ENCODE measurements at regions not wholly inside any gene's neighbourhood (a gene's known extent, or its start where the extent isn't known, plus 50 kb on each side); places are given as distances from the start of the nearest gene placed in this dataset.

DNA sequence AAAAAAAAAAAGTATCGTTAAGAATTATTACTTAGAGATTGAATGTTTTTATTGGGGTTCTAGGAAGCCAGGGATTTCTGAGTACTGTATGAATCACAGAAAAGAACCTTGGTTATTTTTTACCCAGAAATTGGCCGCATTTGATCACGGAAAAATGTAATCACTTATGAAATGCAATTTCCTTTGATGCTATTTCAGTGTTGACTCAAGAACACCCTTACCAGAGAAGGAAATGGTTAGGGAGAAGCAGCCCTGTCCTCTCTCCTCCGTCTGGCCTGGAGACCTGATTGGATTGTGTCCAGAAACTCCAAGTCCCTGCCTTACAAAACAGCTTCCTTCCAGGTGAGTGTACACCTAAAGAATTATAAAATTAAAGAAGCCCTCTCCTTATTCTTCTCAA lies 116.7 kb downstream of the MED10 start:
- DNase-seq (ENCODE audit: extremely low read depth, low read depth) = no peak
- TF ChIP-seq, protein P1, sequence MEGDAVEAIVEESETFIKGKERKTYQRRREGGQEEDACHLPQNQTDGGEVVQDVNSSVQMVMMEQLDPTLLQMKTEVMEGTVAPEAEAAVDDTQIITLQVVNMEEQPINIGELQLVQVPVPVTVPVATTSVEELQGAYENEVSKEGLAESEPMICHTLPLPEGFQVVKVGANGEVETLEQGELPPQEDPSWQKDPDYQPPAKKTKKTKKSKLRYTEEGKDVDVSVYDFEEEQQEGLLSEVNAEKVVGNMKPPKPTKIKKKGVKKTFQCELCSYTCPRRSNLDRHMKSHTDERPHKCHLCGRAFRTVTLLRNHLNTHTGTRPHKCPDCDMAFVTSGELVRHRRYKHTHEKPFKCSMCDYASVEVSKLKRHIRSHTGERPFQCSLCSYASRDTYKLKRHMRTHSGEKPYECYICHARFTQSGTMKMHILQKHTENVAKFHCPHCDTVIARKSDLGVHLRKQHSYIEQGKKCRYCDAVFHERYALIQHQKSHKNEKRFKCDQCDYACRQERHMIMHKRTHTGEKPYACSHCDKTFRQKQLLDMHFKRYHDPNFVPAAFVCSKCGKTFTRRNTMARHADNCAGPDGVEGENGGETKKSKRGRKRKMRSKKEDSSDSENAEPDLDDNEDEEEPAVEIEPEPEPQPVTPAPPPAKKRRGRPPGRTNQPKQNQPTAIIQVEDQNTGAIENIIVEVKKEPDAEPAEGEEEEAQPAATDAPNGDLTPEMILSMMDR (IDR thresholded peaks at IDR 0.05; ENCODE audit: low read depth, low read length) = no peak

DNA sequence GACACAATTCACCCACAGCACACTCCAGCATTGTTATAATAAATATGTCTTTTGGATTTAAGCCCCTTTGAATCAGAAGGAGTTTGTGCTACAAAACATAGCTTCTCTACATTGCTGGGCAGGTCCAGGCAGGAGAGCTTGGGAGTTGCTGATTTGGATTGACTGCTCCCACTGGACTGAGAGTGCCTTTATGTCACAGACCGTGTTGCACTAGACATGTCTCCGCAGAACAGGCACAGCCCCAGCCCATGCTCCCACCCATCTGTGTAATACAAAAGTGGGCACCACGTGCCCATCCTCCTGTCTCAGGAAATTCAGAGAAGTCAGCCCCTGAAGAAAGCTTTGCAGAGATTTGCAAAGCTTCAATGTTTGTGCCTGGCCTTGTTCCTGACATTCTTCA lies 117.1 kb downstream of the MED10 start:
- TF ChIP-seq, protein P1 (IDR thresholded peaks at IDR 0.05; ENCODE audit: low read depth, low read length) = no peak
- no peak for DNase-seq (ENCODE audit: extremely low read depth, low read depth)

DNA sequence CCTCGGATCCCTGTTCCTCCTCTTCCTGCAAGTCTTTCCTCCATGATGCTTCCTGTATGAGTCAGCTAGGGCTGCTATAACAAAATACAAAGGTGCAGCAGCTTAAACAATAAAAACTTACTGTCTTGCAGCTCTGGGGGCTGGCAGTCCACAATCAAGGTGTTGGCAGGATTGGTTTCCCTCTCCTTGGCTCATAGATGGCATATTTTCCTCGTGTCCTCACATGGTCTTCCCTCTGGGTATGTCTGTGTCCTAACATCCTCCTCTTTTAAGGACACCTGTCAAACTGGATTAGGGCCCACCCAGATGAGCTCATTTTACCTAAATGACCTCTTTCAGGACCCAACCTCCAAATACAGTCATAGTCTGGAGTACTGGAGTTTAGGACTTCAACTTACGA lies 117.5 kb downstream of the MED10 start:
- TF ChIP-seq, protein P1 (IDR thresholded peaks at IDR 0.05; ENCODE audit: low read depth, low read length) = no peak
- no peak for DNase-seq (ENCODE audit: extremely low read depth, low read depth)

DNA sequence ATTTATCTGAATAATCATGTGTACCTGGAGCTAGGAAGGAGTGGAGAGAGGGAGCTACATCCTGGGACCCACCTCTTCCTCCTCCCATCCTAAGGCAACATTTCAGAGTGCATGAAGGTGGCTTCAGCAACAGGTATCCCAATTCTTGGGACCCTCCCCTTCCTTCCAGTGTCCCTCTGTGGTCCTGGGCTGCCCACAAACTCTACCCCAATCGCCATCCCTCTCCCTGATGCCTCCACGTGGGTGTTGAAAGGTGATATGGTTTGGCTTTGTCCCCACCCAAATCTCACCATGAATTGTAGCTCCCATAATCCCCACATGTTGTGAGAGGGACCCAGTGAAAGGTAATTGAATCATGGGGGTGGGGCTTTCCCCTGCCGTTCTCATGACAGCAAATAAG lies 121.4 kb downstream of the MED10 start:
- TF ChIP-seq, protein P1 (IDR thresholded peaks at IDR 0.05; ENCODE audit: low read depth, low read length) = no peak
- DNase-seq (ENCODE audit: extremely low read depth, low read depth) = no peak

DNA sequence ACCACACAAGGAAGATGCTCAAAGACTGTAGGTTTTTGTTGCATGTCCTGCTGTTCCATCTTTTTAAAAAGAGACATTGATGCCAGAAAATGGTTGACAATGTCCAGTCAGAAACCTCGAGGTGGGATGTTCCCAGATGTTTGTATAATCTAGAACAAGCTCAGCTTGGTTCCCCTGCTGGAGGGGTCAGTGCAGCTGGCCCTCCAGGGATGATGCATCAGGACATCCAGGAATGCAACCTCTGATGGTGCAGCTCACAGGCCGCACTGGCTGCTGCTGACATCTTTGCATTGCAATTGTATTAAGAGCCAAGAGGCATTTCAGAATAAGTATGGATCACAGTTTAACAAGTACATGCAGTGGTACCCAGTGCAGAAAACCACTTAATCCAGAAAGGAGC lies 122.4 kb downstream of the MED10 start:
- DNase-seq (ENCODE audit: extremely low read depth, low read depth) = no peak
- TF ChIP-seq, protein P1 (IDR thresholded peaks at IDR 0.05; ENCODE audit: low read depth, low read length) = no peak

DNA sequence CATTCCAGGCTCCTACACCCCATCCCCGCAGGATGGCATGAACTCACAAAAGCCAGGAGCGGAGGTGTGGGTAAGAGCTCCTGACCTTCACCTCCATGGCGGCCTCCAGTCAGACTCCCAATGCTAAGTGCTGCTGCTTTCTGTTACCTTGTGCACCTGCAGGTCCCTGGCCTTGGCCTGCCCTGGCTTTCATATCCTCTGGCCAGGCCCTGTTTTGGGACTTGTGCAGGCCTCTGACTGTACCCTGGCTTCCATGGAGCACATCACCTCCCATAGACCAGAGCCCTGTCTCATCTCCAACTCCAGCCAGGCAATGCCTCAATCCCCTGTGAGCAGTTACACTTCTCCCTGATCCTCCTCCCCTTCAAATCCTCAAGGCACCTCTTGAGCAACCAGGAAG lies 124.5 kb downstream of the MED10 start:
- TF ChIP-seq, protein P1 (IDR thresholded peaks at IDR 0.05; ENCODE audit: low read depth, low read length) = no peak
- DNase-seq (ENCODE audit: extremely low read depth, low read depth) = no peak

DNA sequence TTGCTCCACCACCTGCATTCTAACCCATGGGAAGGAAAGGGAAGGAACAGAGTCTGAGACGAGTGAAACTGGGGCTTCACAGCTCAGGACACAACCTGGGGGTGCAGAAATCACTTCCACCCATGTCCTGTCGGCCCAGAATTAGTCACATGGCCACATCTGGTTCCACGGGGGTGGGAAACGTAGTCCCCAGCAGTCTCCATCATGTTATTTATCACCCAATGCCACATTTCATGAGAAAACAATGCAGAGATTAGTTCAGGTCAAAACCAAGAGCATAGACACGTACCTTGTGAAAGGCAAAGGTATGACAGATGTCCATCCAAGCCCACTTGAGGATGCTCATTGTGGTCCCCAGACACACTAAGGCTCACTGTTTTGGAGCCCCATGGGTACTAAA lies 125.1 kb downstream of the MED10 start:
- no peak for DNase-seq (ENCODE audit: extremely low read depth, low read depth)
- TF ChIP-seq, protein P1 (IDR thresholded peaks at IDR 0.05; ENCODE audit: low read depth, low read length) = no peak
